ENCODE measurements at regions not wholly inside any gene's neighbourhood (a gene's known extent, or its start where the extent isn't known, plus 50 kb on each side); places are given as distances from the start of the nearest gene placed in this dataset.

GRCh38 chr13:30151388-30151787, 156.0 kb downstream of the KATNAL1 start:
- no peak for DNase-seq

- no peak for DNase-seq
Measured at GRCh38 chr13:30149248-30149647, 158.1 kb downstream of the KATNAL1 start.

GRCh38 chr13:30148786-30149185, 158.6 kb downstream of the KATNAL1 start:
- peak in 2 of 58 donors; percentile 7 to 8 for DNase-seq

- DNase-seq: no peak
Measured at GRCh38 chr13:30148171-30148754, 159.1 kb downstream of the KATNAL1 start.

GRCh38 chr13:30147421-30147820, 159.9 kb downstream of the KATNAL1 start:
- DNase-seq: no peak

GRCh38 chr13:30147015-30147414, 160.3 kb downstream of the KATNAL1 start:
- no peak for DNase-seq

- no peak for DNase-seq
Measured at GRCh38 chr13:30145709-30146367, 161.5 kb downstream of the KATNAL1 start.

- no peak for DNase-seq
Measured at GRCh38 chr13:30143666-30144400, 163.5 kb downstream of the KATNAL1 start.

GRCh38 chr13:30142486-30143211, 164.7 kb downstream of the KATNAL1 start:
- DNase-seq: peak in 12 of 58 donors; percentile 7 to 34 (median 14)

GRCh38 chr13:30141775-30142485, 165.4 kb downstream of the KATNAL1 start:
- DNase-seq: no peak

GRCh38 chr13:30140973-30141372, 166.4 kb downstream of the KATNAL1 start:
- no peak for DNase-seq

- no peak for DNase-seq
Measured at GRCh38 chr13:30138511-30138910, 168.8 kb downstream of the KATNAL1 start.

- no peak for DNase-seq
Measured at GRCh38 chr13:30135868-30136267, 171.5 kb downstream of the KATNAL1 start.

- no peak for DNase-seq
Measured at GRCh38 chr13:30135351-30135750, 172.0 kb downstream of the KATNAL1 start.

GRCh38 chr13:30134578-30134977, 172.8 kb downstream of the KATNAL1 start:
- no peak for DNase-seq

- DNase-seq: peak in 13 of 58 donors; percentile 16 to 70 (median 30)
Measured at GRCh38 chr13:30133996-30134395, 173.4 kb downstream of the KATNAL1 start.

GRCh38 chr13:30133554-30133912, 173.8 kb downstream of the KATNAL1 start:
- no peak for DNase-seq

- DNase-seq: peak; percentile 62 to 100 (median 93)
Measured at GRCh38 chr13:30132623-30133553, 174.5 kb downstream of the KATNAL1 start.

GRCh38 chr13:30129411-30129810, 177.9 kb downstream of the KATNAL1 start:
- no peak for DNase-seq

- DNase-seq: no peak
Measured at GRCh38 chr13:30128591-30128990, 178.8 kb downstream of the KATNAL1 start.
